GM19438 (cell line): ENCODE measurements at regions not wholly inside any gene's neighbourhood (a gene's known extent, or its start where the extent isn't known, plus 50 kb on each side); places are given as distances from the start of the nearest gene placed in this dataset.
"Not testable (repeated sequence)": the region's sequence is repeated elsewhere in the genome, so short reads cannot be mapped to it uniquely, and the experiment has no call there.

Experiments
- ATAC-seq: cut with Tn5 transposase; IDR thresholded peaks from one replicate; pipeline ENCODE4 v1.9.1; 2021; ENCODE audit warnings: low read depth; ENCODE audit not compliant: unreplicated experiment

- ATAC-seq, result no peak
These were observed 135.9 kb downstream of the C6orf118 start for GRCh38 chr6:165173484-165173883.

- no peak for ATAC-seq
These were observed 141.5 kb downstream of the C6orf118 start for GRCh38 chr6:165167861-165168260.

- no peak for ATAC-seq
These were observed 142.1 kb downstream of the C6orf118 start for GRCh38 chr6:165167311-165167710.

- no peak for ATAC-seq
These were observed 145.9 kb downstream of the C6orf118 start for GRCh38 chr6:165163519-165163918.

GRCh38 chr6:165159460-165159859 is 149.9 kb downstream of the C6orf118 start:
- ATAC-seq, result no peak

GRCh38 chr6:165146456-165146855 is 162.9 kb downstream of the C6orf118 start:
- ATAC-seq, result no peak

- ATAC-seq, result no peak
These were observed 173.5 kb downstream of the C6orf118 start for GRCh38 chr6:165135889-165136288.

- ATAC-seq, result no peak
These were observed 180.3 kb downstream of the C6orf118 start for GRCh38 chr6:165129086-165129485.

GRCh38 chr6:165127743-165128142 is 181.7 kb downstream of the C6orf118 start:
- not testable (repeated sequence) for ATAC-seq

- not testable (repeated sequence) for ATAC-seq
These were observed 184.7 kb downstream of the C6orf118 start for GRCh38 chr6:165124681-165125080.

GRCh38 chr6:165119231-165120020 is 190.0 kb downstream of the C6orf118 start:
- no peak for ATAC-seq

GRCh38 chr6:165118736-165119135 is 190.7 kb downstream of the C6orf118 start:
- no peak for ATAC-seq

GRCh38 chr6:165117806-165118205 is 191.6 kb downstream of the C6orf118 start:
- ATAC-seq, result no peak

- ATAC-seq, result no peak
These were observed 192.3 kb downstream of the C6orf118 start for GRCh38 chr6:165117121-165117520.

- no peak for ATAC-seq
These were observed 198.5 kb downstream of the C6orf118 start for GRCh38 chr6:165110860-165111259.

GRCh38 chr6:165109011-165109410 is 200.4 kb downstream of the C6orf118 start:
- ATAC-seq, result no peak

- no peak for ATAC-seq
These were observed 203.1 kb downstream of the C6orf118 start for GRCh38 chr6:165106261-165106660.

- ATAC-seq, result no peak
These were observed 211.2 kb downstream of the C6orf118 start for GRCh38 chr6:165098165-165098564.

- ATAC-seq, result no peak
These were observed 212.5 kb downstream of the C6orf118 start for GRCh38 chr6:165096868-165097267.

- ATAC-seq, result no peak
These were observed 213.2 kb downstream of the C6orf118 start for GRCh38 chr6:165096209-165096608.

GRCh38 chr6:165092881-165093595 is 216.4 kb downstream of the C6orf118 start:
- no peak for ATAC-seq
